ENCODE measurements at regions not wholly inside any gene's neighbourhood (a gene's known extent, or its start where the extent isn't known, plus 50 kb on each side); places are given as distances from the start of the nearest gene placed in this dataset.

GRCh38 chr11:116117331-116118137 lies 613.3 kb upstream of the CADM1 start:
- no peak for TF ChIP-seq TCF12 (IDR thresholded peaks at IDR 0.05; ENCODE audit: low read depth)
- no peak for TF ChIP-seq EP300 (IDR thresholded peaks at IDR 0.05; ENCODE audit: borderline replicate concordance)
- no peak for TF ChIP-seq REST (IDR thresholded peaks at IDR 0.05; ENCODE audit: low read depth)
- no peak for TF ChIP-seq CREB1 (IDR thresholded peaks at IDR 0.05; ENCODE audit: low read depth)

- TF ChIP-seq REST (IDR thresholded peaks at IDR 0.05; ENCODE audit: low read depth) (no peak), USF1 (IDR thresholded peaks at IDR 0.05) (no peak), TCF12 (IDR thresholded peaks at IDR 0.05; ENCODE audit: low read depth) (no peak), TEAD4 (IDR thresholded peaks at IDR 0.05) (no peak), ZBTB7A (IDR thresholded peaks at IDR 0.05; ENCODE audit: low read depth) (no peak), YY1 (IDR thresholded peaks at IDR 0.05; ENCODE audit: low read depth) (no peak), TAF1 (IDR thresholded peaks at IDR 0.05; ENCODE audit: low read depth) (no peak), EP300 (IDR thresholded peaks at IDR 0.05; ENCODE audit: borderline replicate concordance) (no peak), CREB1 (IDR thresholded peaks at IDR 0.05; ENCODE audit: low read depth) (no peak), CEBPB (IDR thresholded peaks at IDR 0.05) (no peak), EGR1 (IDR thresholded peaks at IDR 0.05) (no peak), RAD21 (IDR thresholded peaks at IDR 0.05; ENCODE audit: low read depth) (no peak), FOXM1 (IDR thresholded peaks at IDR 0.05; ENCODE audit: borderline replicate concordance, low read depth) (no peak), NFIC (IDR thresholded peaks at IDR 0.05) (no peak), MAX (IDR thresholded peaks at IDR 0.05) (no peak)
Observed at GRCh38 chr11:116115801-116116200, 611.6 kb upstream of the CADM1 start.

- TF ChIP-seq CEBPB (IDR thresholded peaks at IDR 0.05) (no peak), REST (IDR thresholded peaks at IDR 0.05; ENCODE audit: low read depth) (no peak), ZBTB7A (IDR thresholded peaks at IDR 0.05; ENCODE audit: low read depth) (no peak), USF1 (IDR thresholded peaks at IDR 0.05) (no peak)
Observed at GRCh38 chr11:116114198-116114651, 610.0 kb upstream of the CADM1 start.

GRCh38 chr11:116112087-116112935 lies 608.1 kb upstream of the CADM1 start:
- no peak for TF ChIP-seq REST (IDR thresholded peaks at IDR 0.05; ENCODE audit: low read depth)
- no peak for TF ChIP-seq CREB1 (IDR thresholded peaks at IDR 0.05; ENCODE audit: low read depth)
- no peak for TF ChIP-seq TCF12 (IDR thresholded peaks at IDR 0.05; ENCODE audit: low read depth)
- TF ChIP-seq TAF1 (IDR thresholded peaks at IDR 0.05; ENCODE audit: low read depth), result no peak
- no peak for TF ChIP-seq FOXM1 (IDR thresholded peaks at IDR 0.05; ENCODE audit: borderline replicate concordance, low read depth)
- no peak for TF ChIP-seq YY1 (IDR thresholded peaks at IDR 0.05; ENCODE audit: low read depth)
- no peak for TF ChIP-seq EGR1 (IDR thresholded peaks at IDR 0.05)
- TF ChIP-seq RAD21 (IDR thresholded peaks at IDR 0.05; ENCODE audit: low read depth), result no peak
- TF ChIP-seq USF1 (IDR thresholded peaks at IDR 0.05), result no peak
- no peak for TF ChIP-seq MAX (IDR thresholded peaks at IDR 0.05)
- TF ChIP-seq TEAD4 (IDR thresholded peaks at IDR 0.05), result no peak
- TF ChIP-seq EP300 (IDR thresholded peaks at IDR 0.05; ENCODE audit: borderline replicate concordance), result no peak
- TF ChIP-seq CEBPB (IDR thresholded peaks at IDR 0.05), result no peak
- no peak for TF ChIP-seq ZBTB7A (IDR thresholded peaks at IDR 0.05; ENCODE audit: low read depth)
- TF ChIP-seq NFIC (IDR thresholded peaks at IDR 0.05), result no peak

Data from Ishikawa (cell line).